ENCODE measurements at regions not wholly inside any gene's neighbourhood (a gene's known extent, or its start where the extent isn't known, plus 50 kb on each side); places are given as distances from the start of the nearest gene placed in this dataset.

DNA sequence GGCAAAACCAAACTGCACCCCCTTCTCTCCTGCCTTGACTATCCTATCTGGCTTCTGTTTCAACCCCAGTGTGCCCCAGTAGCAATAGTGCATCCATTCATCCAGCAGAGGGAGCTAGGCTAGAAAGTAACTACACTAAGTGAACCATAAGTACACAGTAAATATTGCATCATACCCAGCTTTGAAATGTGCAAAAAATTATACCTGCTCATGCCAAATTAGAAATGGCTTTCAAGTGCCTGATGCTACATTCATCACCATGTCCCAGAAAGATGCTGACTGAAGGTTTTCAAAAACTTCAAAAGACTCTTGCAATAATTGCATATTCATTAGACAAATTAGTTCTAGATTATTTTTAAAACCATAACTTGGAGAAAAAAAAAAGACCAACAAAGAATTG is 153.5 kb downstream of the PRELID2 start (continued):
- TF ChIP-seq MYBL2 (IDR thresholded peaks at IDR 0.05; ENCODE audit: low read depth) (no peak; the same call in 1 of the 2 replicates), MYBL2 (CRISPR knock-in tag; IDR thresholded peaks at IDR 0.05; ENCODE audit: borderline replicate concordance) (no peak), RCOR1 (IDR thresholded peaks at IDR 0.05; ENCODE audit: borderline replicate concordance in 1 of 2, low read depth in 2 of 2, low read length in 2 of 2) (peak in 1 of 2 experiments; percentile 25; a peak in 1 of 4 replicates), ZNF324 (CRISPR knock-in tag; IDR thresholded peaks at IDR 0.05) (no peak), MEIS2 (IDR thresholded peaks at IDR 0.05; ENCODE audit: partially characterized antibody) (peak; percentile 51), NR4A1 (CRISPR knock-in tag; IDR thresholded peaks at IDR 0.05) (no peak), NR4A1 (tag; IDR thresholded peaks at IDR 0.05) (no peak), MCM3 (IDR thresholded peaks at IDR 0.05) (no peak), KDM4B (IDR thresholded peaks at IDR 0.05; ENCODE audit: borderline replicate concordance in 2 of 2, low read depth in 1 of 2) (no peak), NFRKB (IDR thresholded peaks at IDR 0.05; ENCODE audit: low read depth) (no peak), CAMTA2 (CRISPR knock-in tag; conservative IDR thresholded peaks at IDR 0.05) (no peak), ETV6 (IDR thresholded peaks at IDR 0.05; ENCODE audit: borderline replicate concordance in 1 of 2, low read depth in 2 of 2, low read length in 1 of 2) (no peak), ETV6 (CRISPR knock-in tag; IDR thresholded peaks at IDR 0.05; ENCODE audit: borderline replicate concordance) (no peak), FOXK2 (conservative IDR thresholded peaks at IDR 0.05 in 1 of 2, IDR thresholded peaks at IDR 0.05 in 1 of 2; ENCODE audit: low read depth in 2 of 2) (peak; percentile 87 to 93), KDM1A (IDR thresholded peaks at IDR 0.05) (no peak), JUNB (CRISPR knock-in tag; conservative IDR thresholded peaks at IDR 0.05) (no peak), ZNF311 (CRISPR knock-in tag; IDR thresholded peaks at IDR 0.05) (peak; percentile 65), RBM25 (IDR thresholded peaks at IDR 0.05; ENCODE audit: low read depth, low read length, severe bottlenecking) (no peak)
- TF ChIP-seq, protein P1, sequence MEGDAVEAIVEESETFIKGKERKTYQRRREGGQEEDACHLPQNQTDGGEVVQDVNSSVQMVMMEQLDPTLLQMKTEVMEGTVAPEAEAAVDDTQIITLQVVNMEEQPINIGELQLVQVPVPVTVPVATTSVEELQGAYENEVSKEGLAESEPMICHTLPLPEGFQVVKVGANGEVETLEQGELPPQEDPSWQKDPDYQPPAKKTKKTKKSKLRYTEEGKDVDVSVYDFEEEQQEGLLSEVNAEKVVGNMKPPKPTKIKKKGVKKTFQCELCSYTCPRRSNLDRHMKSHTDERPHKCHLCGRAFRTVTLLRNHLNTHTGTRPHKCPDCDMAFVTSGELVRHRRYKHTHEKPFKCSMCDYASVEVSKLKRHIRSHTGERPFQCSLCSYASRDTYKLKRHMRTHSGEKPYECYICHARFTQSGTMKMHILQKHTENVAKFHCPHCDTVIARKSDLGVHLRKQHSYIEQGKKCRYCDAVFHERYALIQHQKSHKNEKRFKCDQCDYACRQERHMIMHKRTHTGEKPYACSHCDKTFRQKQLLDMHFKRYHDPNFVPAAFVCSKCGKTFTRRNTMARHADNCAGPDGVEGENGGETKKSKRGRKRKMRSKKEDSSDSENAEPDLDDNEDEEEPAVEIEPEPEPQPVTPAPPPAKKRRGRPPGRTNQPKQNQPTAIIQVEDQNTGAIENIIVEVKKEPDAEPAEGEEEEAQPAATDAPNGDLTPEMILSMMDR (IDR thresholded peaks at IDR 0.05 in 2 of 3, conservative IDR thresholded peaks at IDR 0.05 in 1 of 3; ENCODE audit: insufficient read depth in 2 of 3, low read depth in 1 of 3, low read length in 3 of 3), result peak; percentile 78 to 87 (median 84)
- TF ChIP-seq, protein P2, sequence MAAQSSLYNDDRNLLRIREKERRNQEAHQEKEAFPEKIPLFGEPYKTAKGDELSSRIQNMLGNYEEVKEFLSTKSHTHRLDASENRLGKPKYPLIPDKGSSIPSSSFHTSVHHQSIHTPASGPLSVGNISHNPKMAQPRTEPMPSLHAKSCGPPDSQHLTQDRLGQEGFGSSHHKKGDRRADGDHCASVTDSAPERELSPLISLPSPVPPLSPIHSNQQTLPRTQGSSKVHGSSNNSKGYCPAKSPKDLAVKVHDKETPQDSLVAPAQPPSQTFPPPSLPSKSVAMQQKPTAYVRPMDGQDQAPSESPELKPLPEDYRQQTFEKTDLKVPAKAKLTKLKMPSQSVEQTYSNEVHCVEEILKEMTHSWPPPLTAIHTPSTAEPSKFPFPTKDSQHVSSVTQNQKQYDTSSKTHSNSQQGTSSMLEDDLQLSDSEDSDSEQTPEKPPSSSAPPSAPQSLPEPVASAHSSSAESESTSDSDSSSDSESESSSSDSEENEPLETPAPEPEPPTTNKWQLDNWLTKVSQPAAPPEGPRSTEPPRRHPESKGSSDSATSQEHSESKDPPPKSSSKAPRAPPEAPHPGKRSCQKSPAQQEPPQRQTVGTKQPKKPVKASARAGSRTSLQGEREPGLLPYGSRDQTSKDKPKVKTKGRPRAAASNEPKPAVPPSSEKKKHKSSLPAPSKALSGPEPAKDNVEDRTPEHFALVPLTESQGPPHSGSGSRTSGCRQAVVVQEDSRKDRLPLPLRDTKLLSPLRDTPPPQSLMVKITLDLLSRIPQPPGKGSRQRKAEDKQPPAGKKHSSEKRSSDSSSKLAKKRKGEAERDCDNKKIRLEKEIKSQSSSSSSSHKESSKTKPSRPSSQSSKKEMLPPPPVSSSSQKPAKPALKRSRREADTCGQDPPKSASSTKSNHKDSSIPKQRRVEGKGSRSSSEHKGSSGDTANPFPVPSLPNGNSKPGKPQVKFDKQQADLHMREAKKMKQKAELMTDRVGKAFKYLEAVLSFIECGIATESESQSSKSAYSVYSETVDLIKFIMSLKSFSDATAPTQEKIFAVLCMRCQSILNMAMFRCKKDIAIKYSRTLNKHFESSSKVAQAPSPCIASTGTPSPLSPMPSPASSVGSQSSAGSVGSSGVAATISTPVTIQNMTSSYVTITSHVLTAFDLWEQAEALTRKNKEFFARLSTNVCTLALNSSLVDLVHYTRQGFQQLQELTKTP (IDR thresholded peaks at IDR 0.05; ENCODE audit: low read depth in 1 of 2, partially characterized antibody in 2 of 2), result peak in 1 of 2 experiments; percentile 95
- TF ChIP-seq, protein P3, sequence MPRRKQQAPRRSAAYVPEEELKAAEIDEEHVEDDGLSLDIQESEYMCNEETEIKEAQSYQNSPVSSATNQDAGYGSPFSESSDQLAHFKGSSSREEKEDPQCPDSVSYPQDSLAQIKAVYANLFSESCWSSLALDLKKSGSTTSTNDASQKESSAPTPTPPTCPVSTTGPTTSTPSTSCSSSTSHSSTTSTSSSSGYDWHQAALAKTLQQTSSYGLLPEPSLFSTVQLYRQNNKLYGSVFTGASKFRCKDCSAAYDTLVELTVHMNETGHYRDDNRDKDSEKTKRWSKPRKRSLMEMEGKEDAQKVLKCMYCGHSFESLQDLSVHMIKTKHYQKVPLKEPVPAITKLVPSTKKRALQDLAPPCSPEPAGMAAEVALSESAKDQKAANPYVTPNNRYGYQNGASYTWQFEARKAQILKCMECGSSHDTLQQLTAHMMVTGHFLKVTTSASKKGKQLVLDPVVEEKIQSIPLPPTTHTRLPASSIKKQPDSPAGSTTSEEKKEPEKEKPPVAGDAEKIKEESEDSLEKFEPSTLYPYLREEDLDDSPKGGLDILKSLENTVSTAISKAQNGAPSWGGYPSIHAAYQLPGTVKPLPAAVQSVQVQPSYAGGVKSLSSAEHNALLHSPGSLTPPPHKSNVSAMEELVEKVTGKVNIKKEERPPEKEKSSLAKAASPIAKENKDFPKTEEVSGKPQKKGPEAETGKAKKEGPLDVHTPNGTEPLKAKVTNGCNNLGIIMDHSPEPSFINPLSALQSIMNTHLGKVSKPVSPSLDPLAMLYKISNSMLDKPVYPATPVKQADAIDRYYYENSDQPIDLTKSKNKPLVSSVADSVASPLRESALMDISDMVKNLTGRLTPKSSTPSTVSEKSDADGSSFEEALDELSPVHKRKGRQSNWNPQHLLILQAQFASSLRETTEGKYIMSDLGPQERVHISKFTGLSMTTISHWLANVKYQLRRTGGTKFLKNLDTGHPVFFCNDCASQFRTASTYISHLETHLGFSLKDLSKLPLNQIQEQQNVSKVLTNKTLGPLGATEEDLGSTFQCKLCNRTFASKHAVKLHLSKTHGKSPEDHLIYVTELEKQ (CRISPR knock-in tag; IDR thresholded peaks at IDR 0.05), result no peak

Measured in K562 (cell line).